ENCODE measurements at regions not wholly inside any gene's neighbourhood (a gene's known extent, or its start where the extent isn't known, plus 50 kb on each side); places are given as distances from the start of the nearest gene placed in this dataset.
"Not testable (repeated sequence)": the region's sequence is repeated elsewhere in the genome, so short reads cannot be mapped to it uniquely, and the experiment has no call there.

DNA sequence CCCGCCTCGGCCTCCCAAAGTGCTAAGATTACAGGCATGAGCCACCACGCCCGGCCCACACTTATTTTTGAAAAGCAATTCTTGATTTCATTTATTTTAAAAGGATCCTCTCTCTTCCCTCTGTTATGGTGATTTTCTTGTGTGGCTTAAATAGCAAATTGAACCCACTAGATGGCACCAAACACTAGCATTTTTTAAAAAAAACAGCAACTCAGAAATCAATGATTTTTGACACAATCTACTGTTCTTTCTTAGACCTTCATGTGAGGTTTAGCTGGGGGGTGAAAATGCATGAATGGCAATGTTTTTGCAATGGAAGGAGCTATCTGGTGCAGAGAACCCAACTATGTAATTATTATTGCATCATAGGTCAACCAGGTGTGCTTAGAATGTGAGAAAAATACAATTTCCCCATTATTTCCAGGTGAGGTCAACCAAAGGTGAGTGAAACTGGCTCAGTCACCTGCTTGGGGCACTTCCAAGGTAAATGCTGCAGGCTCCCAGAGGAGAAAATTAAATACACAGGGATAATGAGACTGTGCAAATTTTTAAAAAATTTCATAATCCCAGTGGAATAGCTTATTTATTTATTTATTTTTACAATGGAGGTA lies 226.7 kb upstream of the PRKX start:
- POLR2A ChIA-PET: no interaction called here
- no peak overlapping the region for H3K4me3 ChIP-seq (ENCODE audit: low read depth, low read length)
- intact Hi-C loops (cut with micrococcal nuclease; ENCODE audit: unreplicated experiment): no loop called here

DNA sequence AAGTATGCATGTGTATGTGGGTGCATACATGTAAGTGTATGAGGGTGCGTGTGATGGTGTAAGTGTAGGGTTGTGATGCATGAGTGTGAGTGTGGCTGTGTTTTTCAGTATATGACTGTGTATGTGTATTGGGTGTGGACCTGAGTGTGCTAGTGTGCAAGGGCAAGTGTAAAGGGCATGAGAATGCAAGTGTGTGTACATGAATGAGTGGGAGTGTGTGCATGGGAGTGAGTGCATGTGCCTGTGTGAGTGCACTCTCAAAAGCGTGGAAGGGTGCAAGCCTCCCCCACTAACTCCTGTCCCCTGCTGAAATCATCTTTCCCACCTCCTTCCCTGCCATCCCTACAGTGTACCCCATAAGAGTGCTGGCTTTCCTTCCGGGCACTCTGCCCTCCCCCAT lies 225.1 kb upstream of the PRKX start:
- ChIA-PET POLR2A (no interaction called here), CTCF (no interaction called here)
- Histone ChIP-seq H3K9me3 (no peaks in the 10 kb centered on the region), H3K4me1 (no peaks in the 10 kb centered on the region), H3K36me3 (ENCODE audit: control insufficient read depth, insufficient read depth, low read length) (no peaks in the 10 kb centered on the region), H3K4me3 (ENCODE audit: low read depth, low read length) (no peak overlapping the region), H3K27me3 (replicated peaks; ENCODE audit: control insufficient read depth, insufficient read depth, low read length) (no peaks in the 10 kb centered on the region)
- Mint-ChIP-seq H3K4me1 (ENCODE audit: low read depth, unreplicated experiment) (no peaks in the 10 kb centered on the region), H3K27me3 (ENCODE audit: insufficient read depth, unreplicated experiment) (peaks cover 2% of the 10 kb centered on the region), H3K4me3 (ENCODE audit: unreplicated experiment) (no peak overlapping the region), H3K27ac (ENCODE audit: unreplicated experiment) (no peak overlapping the region), H3K36me3 (ENCODE audit: insufficient read depth, unreplicated experiment) (no peaks in the 10 kb centered on the region), H3K9me3 (ENCODE audit: unreplicated experiment) (peaks cover 9% of the 10 kb centered on the region)
- TF ChIP-seq, protein P1, sequence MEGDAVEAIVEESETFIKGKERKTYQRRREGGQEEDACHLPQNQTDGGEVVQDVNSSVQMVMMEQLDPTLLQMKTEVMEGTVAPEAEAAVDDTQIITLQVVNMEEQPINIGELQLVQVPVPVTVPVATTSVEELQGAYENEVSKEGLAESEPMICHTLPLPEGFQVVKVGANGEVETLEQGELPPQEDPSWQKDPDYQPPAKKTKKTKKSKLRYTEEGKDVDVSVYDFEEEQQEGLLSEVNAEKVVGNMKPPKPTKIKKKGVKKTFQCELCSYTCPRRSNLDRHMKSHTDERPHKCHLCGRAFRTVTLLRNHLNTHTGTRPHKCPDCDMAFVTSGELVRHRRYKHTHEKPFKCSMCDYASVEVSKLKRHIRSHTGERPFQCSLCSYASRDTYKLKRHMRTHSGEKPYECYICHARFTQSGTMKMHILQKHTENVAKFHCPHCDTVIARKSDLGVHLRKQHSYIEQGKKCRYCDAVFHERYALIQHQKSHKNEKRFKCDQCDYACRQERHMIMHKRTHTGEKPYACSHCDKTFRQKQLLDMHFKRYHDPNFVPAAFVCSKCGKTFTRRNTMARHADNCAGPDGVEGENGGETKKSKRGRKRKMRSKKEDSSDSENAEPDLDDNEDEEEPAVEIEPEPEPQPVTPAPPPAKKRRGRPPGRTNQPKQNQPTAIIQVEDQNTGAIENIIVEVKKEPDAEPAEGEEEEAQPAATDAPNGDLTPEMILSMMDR (IDR thresholded peaks at IDR 0.05; ENCODE audit: insufficient read depth in 1 of 2, low read depth in 1 of 2, low read length in 1 of 2, severe bottlenecking in 1 of 2, unreplicated experiment in 1 of 2): no peak
- BruUV-seq (replicated peaks): no TSS peak
- no peak for DNase-seq
- intact Hi-C loops (cut with micrococcal nuclease; ENCODE audit: unreplicated experiment): no loop called here

More for the DNA sequence above, 226.7 kb upstream of the PRKX start:
- H3K27ac Mint-ChIP-seq (ENCODE audit: unreplicated experiment): no peak overlapping the region
- H3K4me1 Mint-ChIP-seq (ENCODE audit: low read depth, unreplicated experiment): no peaks in the 10 kb centered on the region
- peaks cover 9% of the 10 kb centered on the region for H3K9me3 Mint-ChIP-seq (ENCODE audit: unreplicated experiment)
- BruUV-seq (replicated peaks): no TSS peak
- CTCF ChIA-PET: no interaction called here
- Histone ChIP-seq H3K4me1 (no peaks in the 10 kb centered on the region), H3K9me3 (no peaks in the 10 kb centered on the region), H3K27me3 (replicated peaks; ENCODE audit: control insufficient read depth, insufficient read depth, low read length) (no peaks in the 10 kb centered on the region), H3K36me3 (ENCODE audit: control insufficient read depth, insufficient read depth, low read length) (no peaks in the 10 kb centered on the region)
- H3K4me3 Mint-ChIP-seq (ENCODE audit: unreplicated experiment): no peak overlapping the region
- DNase-seq: no peak
- H3K36me3 Mint-ChIP-seq (ENCODE audit: insufficient read depth, unreplicated experiment): no peaks in the 10 kb centered on the region
- TF ChIP-seq, protein P1 (IDR thresholded peaks at IDR 0.05; ENCODE audit: insufficient read depth in 1 of 2, low read depth in 1 of 2, low read length in 1 of 2, severe bottlenecking in 1 of 2, unreplicated experiment in 1 of 2): peak in 1 of 2 experiments; percentile 21
- peaks cover 2% of the 10 kb centered on the region for H3K27me3 Mint-ChIP-seq (ENCODE audit: insufficient read depth, unreplicated experiment)

- H3K27ac Mint-ChIP-seq (ENCODE audit: unreplicated experiment); H3K9me3 ChIP-seq; H3K4me1 Mint-ChIP-seq (ENCODE audit: low read depth, unreplicated experiment); H3K9me3 Mint-ChIP-seq (ENCODE audit: unreplicated experiment); H3K36me3 ChIP-seq (ENCODE audit: control insufficient read depth, insufficient read depth, low read length); DNase-seq; H3K4me1 ChIP-seq; POLR2A ChIA-PET; H3K4me3 Mint-ChIP-seq (ENCODE audit: unreplicated experiment); H3K27me3 Mint-ChIP-seq (ENCODE audit: insufficient read depth, unreplicated experiment); H3K27me3 ChIP-seq (replicated peaks; ENCODE audit: control insufficient read depth, insufficient read depth, low read length); H3K4me3 ChIP-seq (ENCODE audit: low read depth, low read length); H3K36me3 Mint-ChIP-seq (ENCODE audit: insufficient read depth, unreplicated experiment); CTCF ChIA-PET; BruUV-seq (replicated peaks); intact Hi-C loops (cut with micrococcal nuclease; ENCODE audit: unreplicated experiment): not testable (repeated sequence)
Measured at GRCh38 chrX:3935196-3935595, 221.7 kb upstream of the PRKX start.

DNA sequence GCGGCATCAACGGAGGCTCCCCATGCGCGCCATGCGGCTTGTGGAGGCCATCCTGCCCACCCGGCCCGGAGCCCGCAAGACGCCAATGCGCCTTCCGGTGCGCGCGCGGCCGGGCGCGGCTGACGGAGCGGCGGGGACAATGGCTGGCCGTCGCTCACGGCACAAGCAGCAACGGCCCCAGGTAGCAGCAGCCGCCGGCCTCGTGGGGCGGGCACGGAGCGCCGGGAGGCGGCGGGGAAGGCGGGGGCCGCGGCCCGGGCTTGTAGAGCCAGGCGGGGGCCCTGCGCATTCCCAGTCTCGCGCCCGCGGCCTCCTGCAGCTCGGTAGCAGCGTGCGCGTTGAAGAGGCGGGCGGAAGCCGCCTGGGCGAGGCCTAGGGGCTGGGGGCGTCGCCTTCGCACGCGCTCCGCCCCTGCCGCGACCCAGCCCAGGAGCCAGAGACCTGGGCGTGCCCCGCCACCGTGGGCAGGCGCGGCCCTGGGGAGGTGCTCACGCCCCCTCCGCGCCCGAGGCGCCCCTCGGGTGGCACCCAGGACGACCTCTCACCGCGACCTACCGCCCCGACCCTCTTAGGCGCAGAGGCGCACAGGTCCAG lies 207.1 kb upstream of the PRKX start:
- CTCF ChIA-PET; H3K27ac Mint-ChIP-seq (ENCODE audit: unreplicated experiment); H3K27me3 ChIP-seq (replicated peaks; ENCODE audit: control insufficient read depth, insufficient read depth, low read length); H3K27me3 Mint-ChIP-seq (ENCODE audit: insufficient read depth, unreplicated experiment); H3K4me1 ChIP-seq; H3K36me3 Mint-ChIP-seq (ENCODE audit: insufficient read depth, unreplicated experiment); H3K4me1 Mint-ChIP-seq (ENCODE audit: low read depth, unreplicated experiment); H3K4me3 ChIP-seq (ENCODE audit: low read depth, low read length); H3K4me3 Mint-ChIP-seq (ENCODE audit: unreplicated experiment); POLR2A ChIA-PET; DNase-seq; intact Hi-C loops (cut with micrococcal nuclease; ENCODE audit: unreplicated experiment); H3K36me3 ChIP-seq (ENCODE audit: control insufficient read depth, insufficient read depth, low read length); H3K9me3 Mint-ChIP-seq (ENCODE audit: unreplicated experiment); BruUV-seq (replicated peaks); H3K9me3 ChIP-seq: not testable (repeated sequence)

DNA sequence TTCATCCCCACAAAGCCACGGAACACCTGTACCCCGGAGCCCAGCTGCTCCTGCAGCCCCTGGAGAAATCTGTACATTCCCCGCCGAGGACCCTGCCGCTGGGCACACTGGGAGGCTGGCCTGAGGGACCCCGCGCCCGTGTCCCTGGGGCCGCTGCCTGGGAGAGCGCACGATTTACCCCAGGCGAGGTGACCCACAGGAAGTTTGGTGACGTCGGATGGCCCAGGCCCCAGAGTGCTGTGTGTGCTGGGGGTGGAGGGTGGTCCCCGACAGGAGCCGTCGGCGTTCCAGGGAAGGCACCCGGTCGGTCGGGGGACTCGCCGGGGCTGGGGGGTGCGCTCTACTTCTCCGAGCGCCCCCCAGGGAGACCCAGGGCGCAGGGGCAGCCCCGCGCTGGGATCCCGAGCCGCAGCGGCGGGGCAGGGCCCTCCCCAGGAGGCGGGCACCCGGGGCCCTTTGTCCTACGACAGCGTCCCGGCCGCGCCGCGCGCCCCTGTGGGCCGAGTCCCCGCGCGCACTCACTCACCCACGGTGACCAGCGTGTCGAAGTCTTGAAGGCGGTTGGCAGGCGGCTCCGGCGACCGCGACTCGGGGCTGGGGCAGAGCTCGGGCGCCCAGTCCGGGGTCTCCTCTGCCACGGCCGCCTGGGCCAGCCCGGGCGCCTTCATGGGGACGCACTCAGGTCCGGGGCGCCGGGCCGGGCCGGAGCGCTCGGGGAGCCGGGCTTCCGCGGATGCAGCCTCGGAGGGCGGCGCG lies 206.4 kb upstream of the PRKX start:
- H3K4me1 Mint-ChIP-seq (ENCODE audit: low read depth, unreplicated experiment); intact Hi-C loops (cut with micrococcal nuclease; ENCODE audit: unreplicated experiment); H3K27me3 ChIP-seq (replicated peaks; ENCODE audit: control insufficient read depth, insufficient read depth, low read length); H3K9me3 Mint-ChIP-seq (ENCODE audit: unreplicated experiment); BruUV-seq (replicated peaks); POLR2A ChIA-PET; H3K4me3 ChIP-seq (ENCODE audit: low read depth, low read length); H3K4me3 Mint-ChIP-seq (ENCODE audit: unreplicated experiment); H3K4me1 ChIP-seq; H3K27me3 Mint-ChIP-seq (ENCODE audit: insufficient read depth, unreplicated experiment); H3K9me3 ChIP-seq; H3K27ac Mint-ChIP-seq (ENCODE audit: unreplicated experiment); DNase-seq; CTCF ChIA-PET; H3K36me3 ChIP-seq (ENCODE audit: control insufficient read depth, insufficient read depth, low read length); H3K36me3 Mint-ChIP-seq (ENCODE audit: insufficient read depth, unreplicated experiment): not testable (repeated sequence)
